ENCODE measurements at regions not wholly inside any gene's neighbourhood (a gene's known extent, or its start where the extent isn't known, plus 50 kb on each side); places are given as distances from the start of the nearest gene placed in this dataset.
"Not testable (repeated sequence)": the region's sequence is repeated elsewhere in the genome, so short reads cannot be mapped to it uniquely, and the experiment has no call there.

GRCh38 chr5:112573441-112573840 lies 154.4 kb upstream of the EPB41L4A start:
- no peak for DNase-seq (ENCODE audit: low spot score)

- no peak for DNase-seq (ENCODE audit: low spot score)
Observed at GRCh38 chr5:112574536-112574935, 155.5 kb upstream of the EPB41L4A start.

- DNase-seq (ENCODE audit: low spot score), result no peak
Observed at GRCh38 chr5:112576298-112576925, 157.3 kb upstream of the EPB41L4A start.

- no peak for DNase-seq (ENCODE audit: low spot score)
Observed at GRCh38 chr5:112579599-112580170, 158.0 kb upstream of the APC start.

- no peak for DNase-seq (ENCODE audit: low spot score)
Observed at GRCh38 chr5:112581811-112582320, 155.8 kb upstream of the APC start.

GRCh38 chr5:112583166-112583565 lies 154.5 kb upstream of the APC start:
- no peak for DNase-seq (ENCODE audit: low spot score)

GRCh38 chr5:112584781-112585180 lies 152.9 kb upstream of the APC start:
- no peak for DNase-seq (ENCODE audit: low spot score)

- no peak for DNase-seq (ENCODE audit: low spot score)
Observed at GRCh38 chr5:112586596-112587062, 151.1 kb upstream of the APC start.

- DNase-seq (ENCODE audit: low spot score), result not testable (repeated sequence)
Observed at GRCh38 chr5:112590858-112591257, 146.8 kb upstream of the APC start.

- DNase-seq (ENCODE audit: low spot score), result no peak
Observed at GRCh38 chr5:112594095-112594850, 143.4 kb upstream of the APC start.

- DNase-seq (ENCODE audit: low spot score), result no peak
Observed at GRCh38 chr5:112594941-112595340, 142.7 kb upstream of the APC start.

- DNase-seq (ENCODE audit: low spot score), result no peak
Observed at GRCh38 chr5:112597831-112598230, 139.9 kb upstream of the APC start.

- not testable (repeated sequence) for DNase-seq (ENCODE audit: low spot score)
Observed at GRCh38 chr5:112600510-112600909, 137.2 kb upstream of the APC start.

- peak; percentile 5 for DNase-seq (ENCODE audit: low spot score)
Observed at GRCh38 chr5:112604732-112605630, 132.7 kb upstream of the APC start.

GRCh38 chr5:112608975-112609374 lies 128.7 kb upstream of the APC start:
- DNase-seq (ENCODE audit: low spot score), result no peak

GRCh38 chr5:112612663-112613062 lies 125.0 kb upstream of the APC start:
- no peak for DNase-seq (ENCODE audit: low spot score)

GRCh38 chr5:112614285-112614684 lies 123.4 kb upstream of the APC start:
- no peak for DNase-seq (ENCODE audit: low spot score)

GRCh38 chr5:112614986-112615385 lies 122.7 kb upstream of the APC start:
- no peak for DNase-seq (ENCODE audit: low spot score)

- DNase-seq (ENCODE audit: low spot score), result no peak
Observed at GRCh38 chr5:112616812-112617547, 120.7 kb upstream of the APC start.

- DNase-seq (ENCODE audit: low spot score), result no peak
Observed at GRCh38 chr5:112625246-112625645, 112.4 kb upstream of the APC start.

GRCh38 chr5:112625689-112626438 lies 111.8 kb upstream of the APC start:
- DNase-seq (ENCODE audit: low spot score), result no peak

Data from COLO829 (cell line).